H1 (cell line): ENCODE measurements at regions not wholly inside any gene's neighbourhood (a gene's known extent, or its start where the extent isn't known, plus 50 kb on each side); places are given as distances from the start of the nearest gene placed in this dataset.

ENCODE experiments used
- CTCF ChIA-PET: fragments of 300-600 bp; sonication (Branson Sonifier 250); formaldehyde crosslinking; loops from one replicate; lab custom pipeline; 2021; ENCODE audit not compliant: partially characterized antibody; lab: Charles Lee
- POLR2A ChIA-PET: fragments of 300-600 bp; sonication (Branson Sonifier 250); formaldehyde crosslinking; loops from one replicate; lab custom pipeline; 2021; ENCODE audit warnings: inconsistent platforms; ENCODE audit not compliant: partially characterized antibody; lab: Charles Lee
- DNase-seq, 2 experiments: peaks; one replicate each; pipeline versions ENCODE4 v3.0.0 to v3.0.0-alpha.2; 2010 to 2022; ENCODE audit warnings: low spot score in 2 of 2, low read depth in 1 of 2, mixed read lengths in 1 of 2
- FAIRE-seq: peaks from 2 replicates; lab custom pipeline; 2011; peaks lifted over from hg19 to GRCh38; lab: Jason Lieb, UNC
- H2AFZ ChIP-seq: 2 replicates; pipeline ENCODE4 v1.8.1; 2012; ENCODE audit warnings: low read length, inconsistent platforms
- H2AK5ac ChIP-seq: 2 replicates; pipeline ENCODE4 v1.6.1; 2013; ENCODE audit warnings: low read depth, low read length
- H2BK120ac ChIP-seq: replicated peaks from 2 replicates; pipeline ENCODE3; 2013; ENCODE audit warnings: low read depth, low read length, inconsistent platforms
- H2BK12ac ChIP-seq: 2 replicates; pipeline ENCODE4 v1.6.1; 2013; ENCODE audit warnings: low read depth, low read length
- H2BK15ac ChIP-seq: 2 replicates; pipeline ENCODE4 v1.6.1; 2013; ENCODE audit warnings: low read length
- H2BK20ac ChIP-seq: 2 replicates; pipeline ENCODE4 v1.6.1; 2013; ENCODE audit warnings: low read length
- H2BK5ac ChIP-seq: 2 replicates; pipeline ENCODE4 v1.6.1; 2013; ENCODE audit warnings: low read depth, low read length
- H3K14ac ChIP-seq: 2 replicates; pipeline ENCODE4 v1.6.1; 2013; ENCODE audit warnings: inconsistent platforms; ENCODE audit not compliant: insufficient read length
- H3K18ac ChIP-seq: 2 replicates; pipeline ENCODE4 v1.6.1; 2013; ENCODE audit warnings: low read length; ENCODE audit errors: extremely low read depth
- H3K23ac ChIP-seq: 2 replicates; pipeline ENCODE4 v1.6.1; 2013; ENCODE audit warnings: inconsistent platforms; ENCODE audit not compliant: insufficient read length
- H3K23me2 ChIP-seq: 2 replicates; pipeline ENCODE4 v1.6.1; 2013; ENCODE audit warnings: low read depth, low read length
- H3K27ac ChIP-seq: 2 replicates; pipeline ENCODE4 v1.6.1; 2011; ENCODE audit warnings: low read depth, low read length, inconsistent platforms
- H3K27me3 ChIP-seq, 4 experiments: replicated peaks in 1 of 4; 1 replicate in 1 of 4; 2 replicates in 3 of 4; pipeline versions ENCODE4 v1.6.1 to v1.8.1; 2011 to 2013; ENCODE audit warnings: low read length in 3 of 4, mild to moderate bottlenecking in 3 of 4, inconsistent platforms in 2 of 4, mixed read lengths in 2 of 4, moderate library complexity in 1 of 4; ENCODE audit not compliant: control insufficient read depth in 3 of 4, insufficient read depth in 3 of 4; ENCODE audit errors: extremely low read depth in 1 of 4
- H3K36me3 ChIP-seq, 4 experiments: 2 replicates each; pipeline versions ENCODE4 v1.6.1 to v1.8.1; 2011 to 2013; ENCODE audit warnings: mild to moderate bottlenecking in 4 of 4, low read length in 3 of 4, moderate library complexity in 2 of 4, control low read depth in 1 of 4, inconsistent platforms in 1 of 4; ENCODE audit not compliant: insufficient read depth in 4 of 4, control insufficient read depth in 2 of 4
- H3K4ac ChIP-seq: replicated peaks from 2 replicates; pipeline ENCODE3; 2013; ENCODE audit warnings: low read length, low read depth, mixed read lengths, inconsistent platforms; ENCODE audit not compliant: insufficient read length
- H3K4me1 ChIP-seq, 4 experiments: replicated peaks in 1 of 4; 1 replicate in 1 of 4; 2 replicates in 3 of 4; pipeline versions ENCODE4 v1.6.1 to v1.8.1; 2011 to 2013; ENCODE audit warnings: low read length in 3 of 4, inconsistent platforms in 2 of 4, mixed read lengths in 1 of 4; ENCODE audit not compliant: insufficient read depth in 4 of 4, control insufficient read depth in 3 of 4
- H3K4me2 ChIP-seq, 2 experiments: 2 replicates each; pipeline versions ENCODE4 v1.6.1 to v1.8.1; 2011 to 2013; ENCODE audit warnings: low read depth in 2 of 2, low read length in 2 of 2, control low read depth in 1 of 2, inconsistent platforms in 1 of 2, mild to moderate bottlenecking in 1 of 2; ENCODE audit not compliant: insufficient read depth in 1 of 2
- H3K4me3 ChIP-seq, 4 experiments: fragments of 200-600, 300-600 bp in 1 of 4; sonication (generic), shearing (Covaris generic), sonication (Bioruptor Twin) in 1 of 4; 2 replicates each; pipeline versions ENCODE4 v1.5.1 to v1.8.1; 2011 to 2016; ENCODE audit warnings: low read length in 4 of 4, low read depth in 3 of 4, control low read depth in 2 of 4, inconsistent platforms in 2 of 4, mild to moderate bottlenecking in 2 of 4, mixed read lengths in 1 of 4, moderate library complexity in 1 of 4; ENCODE audit not compliant: insufficient read depth in 2 of 4; ENCODE audit errors: extremely low read depth in 1 of 4
- H3K56ac ChIP-seq: replicated peaks from 2 replicates; pipeline ENCODE3; 2013; ENCODE audit warnings: low read depth, mild to moderate bottlenecking, mixed read lengths, low read length, inconsistent platforms; ENCODE audit not compliant: insufficient read length
- H3K79me1 ChIP-seq: 2 replicates; pipeline ENCODE4 v1.6.1; 2013; ENCODE audit warnings: low read depth, low read length, control low read depth
- H3K79me2 ChIP-seq, 2 experiments: 2 replicates each; pipeline versions ENCODE4 v1.6.1 to v1.8.1; 2012 to 2013; ENCODE audit warnings: low read length in 2 of 2, mild to moderate bottlenecking in 2 of 2, inconsistent platforms in 1 of 2; ENCODE audit not compliant: insufficient read depth in 2 of 2, control insufficient read depth in 1 of 2
- H3K9ac ChIP-seq, 4 experiments: replicated peaks in 1 of 4; 1 replicate in 1 of 4; 2 replicates in 3 of 4; pipeline versions ENCODE4 v1.6.1 to v1.8.1; 2011 to 2013; ENCODE audit warnings: low read depth in 3 of 4, low read length in 3 of 4, control low read depth in 2 of 4, mild to moderate bottlenecking in 2 of 4, moderate library complexity in 2 of 4, inconsistent platforms in 1 of 4; ENCODE audit errors: extremely low read depth in 1 of 4
- H3K9me3 ChIP-seq, 2 experiments: 2 replicates each; pipeline versions ENCODE4 v1.6.1 to v1.8.1; 2012 to 2013; ENCODE audit warnings: mild to moderate bottlenecking in 2 of 2, moderate library complexity in 2 of 2, control low read depth in 1 of 2, inconsistent platforms in 1 of 2, low read depth in 1 of 2, low read length in 1 of 2, mixed read lengths in 1 of 2; ENCODE audit not compliant: insufficient read depth in 2 of 2
- H4K20me1 ChIP-seq, 2 experiments: replicated peaks in 1 of 2; 2 replicates each; pipeline versions ENCODE3 to v1.8.1; 2011 to 2013; ENCODE audit warnings: inconsistent platforms in 2 of 2, low read length in 2 of 2, mild to moderate bottlenecking in 1 of 2; ENCODE audit not compliant: insufficient read depth in 2 of 2, control insufficient read depth in 1 of 2
- H4K5ac ChIP-seq: 2 replicates; pipeline ENCODE4 v1.6.1; 2013; ENCODE audit warnings: low read length, low read depth, mixed read lengths, inconsistent platforms; ENCODE audit not compliant: insufficient read length
- H4K8ac ChIP-seq: 2 replicates; pipeline ENCODE4 v1.8.0; 2013; ENCODE audit warnings: mild to moderate bottlenecking, moderate library complexity, low read length, inconsistent platforms; ENCODE audit not compliant: insufficient read depth; ENCODE audit errors: extremely low read depth
- H4K91ac ChIP-seq: replicated peaks from 2 replicates; pipeline ENCODE3; 2013; ENCODE audit warnings: low read length, mixed read lengths, inconsistent platforms; ENCODE audit not compliant: insufficient read length
- ASH2L ChIP-seq: fragments of 200-600, 300-600 bp; sonication (generic); IDR thresholded peaks from one replicate; pipeline ENCODE4 v1.7.1; 2017; ENCODE audit warnings: low read length
- CBX8 ChIP-seq: fragments of 300-800, 300-1000 bp; sonication (generic); IDR thresholded peaks from 2 replicates; pipeline ENCODE4 v1.7.1; 2016; ENCODE audit warnings: low read depth, low read length, borderline replicate concordance
- CHD2 ChIP-seq: IDR thresholded peaks from 2 replicates; pipeline ENCODE4 v1.6.1; 2012; ENCODE audit warnings: low read length, improper control_type of control experiment
- GABPA ChIP-seq: IDR thresholded peaks from 2 replicates; pipeline ENCODE4 v1.6.1; 2011; ENCODE audit warnings: mild to moderate bottlenecking, low read length, moderate library complexity, borderline replicate concordance; ENCODE audit not compliant: insufficient read depth
- POLR2AphosphoS5 ChIP-seq: IDR thresholded peaks from 2 replicates; pipeline ENCODE4 v1.6.1; 2011; ENCODE audit warnings: low read depth, low read length
- RXRA ChIP-seq: IDR thresholded peaks from 2 replicates; pipeline ENCODE4 v1.6.1; 2011; ENCODE audit warnings: low read depth, mild to moderate bottlenecking, low read length, moderate library complexity; ENCODE audit not compliant: insufficient read depth
- SIN3A ChIP-seq, 2 experiments: IDR thresholded peaks in 1 of 2; conservative IDR thresholded peaks in 1 of 2; 2 replicates each; pipeline ENCODE4 v1.6.1; 2011 to 2012; ENCODE audit warnings: low read length in 2 of 2, improper control_type of control experiment in 1 of 2, low read depth in 1 of 2, mild to moderate bottlenecking in 1 of 2
- SIRT6 ChIP-seq: IDR thresholded peaks from one replicate; pipeline ENCODE4 v1.7.1; 2012; ENCODE audit warnings: low read length, inconsistent platforms
- SP4 ChIP-seq: IDR thresholded peaks from 2 replicates; pipeline ENCODE4 v1.6.1; 2012; ENCODE audit warnings: low read length, inconsistent platforms
- TAF1 ChIP-seq: IDR thresholded peaks from 2 replicates; pipeline ENCODE4 v1.6.1; 2011; ENCODE audit warnings: mild to moderate bottlenecking, low read depth, low read length
- YY1 ChIP-seq: IDR thresholded peaks from 2 replicates; pipeline ENCODE4 v1.6.1; 2011; ENCODE audit warnings: low read depth, mild to moderate bottlenecking, low read length
- WGBS, 2 experiments: shearing (Covaris generic) in 1 of 2; methylation state at CpG; one replicate each; pipeline versions ENCODE4 v1.1.6 to v1.1.7; 2013 to 2015; ENCODE audit warnings: low lambda C conversion rate in 2 of 2, mixed read lengths in 2 of 2, inconsistent platforms in 1 of 2, low coverage in 1 of 2, missing lambda C conversion rate in 1 of 2; ENCODE audit not compliant: insufficient replicate concordance in 2 of 2, insufficient coverage in 1 of 2, insufficient read length in 1 of 2; ENCODE audit errors: extremely low coverage in 1 of 2, missing lambda C conversion rate in 1 of 2; 5-methylcytosine and 5-hydroxymethylcytosine counted together

DNA sequence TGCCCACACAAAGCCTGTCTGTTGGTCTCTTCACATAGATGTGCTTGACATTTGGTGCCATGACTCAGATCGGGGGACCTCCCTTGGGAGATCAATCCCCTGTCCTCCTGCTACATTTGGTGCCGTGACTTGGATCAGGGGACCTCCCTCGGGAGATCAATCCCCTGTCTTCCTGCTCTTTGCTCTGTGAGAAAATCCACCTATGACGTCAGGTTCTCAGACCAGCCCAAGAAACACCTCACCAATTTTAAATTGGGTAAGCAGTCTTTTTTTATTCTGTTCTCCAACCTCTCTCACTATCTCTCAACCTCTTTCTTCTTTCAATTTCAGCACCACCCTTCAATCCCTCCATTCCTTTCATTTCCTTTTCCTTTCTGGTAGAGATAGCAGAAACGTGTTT, 159.6 kb upstream of the AGTR2 start:
- Histone ChIP-seq H3K36me3 (no peaks in the 10 kb centered on the region), H2AK5ac (no peak overlapping the region), H4K91ac (no peak overlapping the region), H2BK120ac (no peak overlapping the region), H3K27ac (no peak overlapping the region), H3K27me3 (no peaks in the 10 kb centered on the region), H3K79me1 (no peaks in the 10 kb centered on the region), H3K4ac (no peak overlapping the region), H4K20me1 (no peaks in the 10 kb centered on the region), H3K9me3 (peaks cover 2 to 3% of the 10 kb centered on the region in 2 experiments; a peak in 1 of 4 replicates), H2BK15ac (no peak overlapping the region), H3K9ac (no peak overlapping the region), H4K5ac (no peak overlapping the region), H3K4me1 (peaks cover 0 to 5% (median 2%) of the 10 kb centered on the region in 4 experiments; a peak in 2 of 7 replicates), H4K8ac (no peak overlapping the region), H3K18ac (no peak overlapping the region), H3K23me2 (no peaks in the 10 kb centered on the region), H2BK5ac (no peak overlapping the region), H3K4me2 (no peak overlapping the region), H2AFZ (no peak overlapping the region), H3K79me2 (no peaks in the 10 kb centered on the region), H3K4me3 (no peak overlapping the region), H3K14ac (no peak overlapping the region), H2BK20ac (no peak overlapping the region), H3K23ac (no peak overlapping the region), H3K56ac (no peak overlapping the region), H2BK12ac (no peak overlapping the region)
- 92% methylated on average over 5 of the region's 5 CpGs; no CpG with 5 or more reads in 1 of the 2 experiments for WGBS, 2 experiments
- DNase-seq (no peak), FAIRE-seq (no peak)
- CTCF ChIA-PET = no interaction called here
- TF ChIP-seq SIN3A (conservative IDR thresholded peaks at IDR 0.05 in 1 of 2, IDR thresholded peaks at IDR 0.05 in 1 of 2; ENCODE audit: low read depth in 1 of 2, low read length in 2 of 2) = no peak
- TF ChIP-seq CHD2 = no peak
- TF ChIP-seq GABPA = no peak
- TF ChIP-seq RXRA = no peak
- no peak for TF ChIP-seq SP4
- no peak for TF ChIP-seq YY1
- no peak for TF ChIP-seq CBX8
- TF ChIP-seq POLR2AphosphoS5 = no peak
- no peak for TF ChIP-seq SIRT6
- no peak for TF ChIP-seq TAF1
- TF ChIP-seq ASH2L = no peak
- POLR2A ChIA-PET = no interaction called here
